Vagina (tissue), 2 donors: ENCODE measurements at regions not wholly inside any gene's neighbourhood (a gene's known extent, or its start where the extent isn't known, plus 50 kb on each side); places are given as distances from the start of the nearest gene placed in this dataset.

Experiments
- POLR2AphosphoS5 ChIP-seq, 2 donors: sonication (generic); formaldehyde crosslinking; IDR thresholded peaks; one replicate each; pipeline ENCODE4 v1.9.0; 2017; ENCODE audit warnings: antibody characterized with exemption in 2 of 2, mild to moderate bottlenecking in 2 of 2, low read depth in 1 of 2; ENCODE audit not compliant: insufficient read depth in 1 of 2
- TF ChIP-seq, protein P1 (sequence below), 3 experiments: fragments of 450-650 bp in 2 of 3; fragments of 200-600 bp in 1 of 3; sonication (generic) in 1 of 3; IDR thresholded peaks; one replicate each; pipeline ENCODE4 v1.5.1; 2017 to 2019; ENCODE audit warnings: antibody characterized with exemption in 3 of 3, mild to moderate bottlenecking in 2 of 3, moderate library complexity in 2 of 3

- no peak for TF ChIP-seq POLR2AphosphoS5 (IDR thresholded peaks at IDR 0.05; ENCODE audit: insufficient read depth in 1 of 2, low read depth in 1 of 2)
- TF ChIP-seq, protein P1, sequence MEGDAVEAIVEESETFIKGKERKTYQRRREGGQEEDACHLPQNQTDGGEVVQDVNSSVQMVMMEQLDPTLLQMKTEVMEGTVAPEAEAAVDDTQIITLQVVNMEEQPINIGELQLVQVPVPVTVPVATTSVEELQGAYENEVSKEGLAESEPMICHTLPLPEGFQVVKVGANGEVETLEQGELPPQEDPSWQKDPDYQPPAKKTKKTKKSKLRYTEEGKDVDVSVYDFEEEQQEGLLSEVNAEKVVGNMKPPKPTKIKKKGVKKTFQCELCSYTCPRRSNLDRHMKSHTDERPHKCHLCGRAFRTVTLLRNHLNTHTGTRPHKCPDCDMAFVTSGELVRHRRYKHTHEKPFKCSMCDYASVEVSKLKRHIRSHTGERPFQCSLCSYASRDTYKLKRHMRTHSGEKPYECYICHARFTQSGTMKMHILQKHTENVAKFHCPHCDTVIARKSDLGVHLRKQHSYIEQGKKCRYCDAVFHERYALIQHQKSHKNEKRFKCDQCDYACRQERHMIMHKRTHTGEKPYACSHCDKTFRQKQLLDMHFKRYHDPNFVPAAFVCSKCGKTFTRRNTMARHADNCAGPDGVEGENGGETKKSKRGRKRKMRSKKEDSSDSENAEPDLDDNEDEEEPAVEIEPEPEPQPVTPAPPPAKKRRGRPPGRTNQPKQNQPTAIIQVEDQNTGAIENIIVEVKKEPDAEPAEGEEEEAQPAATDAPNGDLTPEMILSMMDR (IDR thresholded peaks at IDR 0.05), result no peak
These were observed 85.0 kb upstream of the RASA1 start for GRCh38 chr5:87182649-87183048.
